Cardiac fibroblast (primary cell): ENCODE measurements at regions not wholly inside any gene's neighbourhood (a gene's known extent, or its start where the extent isn't known, plus 50 kb on each side); places are given as distances from the start of the nearest gene placed in this dataset.

Source experiments
- DNase-seq, 2 donors: peaks; one replicate each; pipeline versions ENCODE4 v3.0.0 to v3.0.0-alpha.2; 2010; ENCODE audit warnings: low read depth in 2 of 2
- H3K4me3 ChIP-seq, 2 donors: replicated peaks in 1 of 2; 1 replicate in 1 of 2; 2 replicates in 1 of 2; pipeline ENCODE4 v1.5.1; 2011; ENCODE audit warnings: low read depth in 2 of 2, low read length in 2 of 2, mild to moderate bottlenecking in 2 of 2, moderate library complexity in 1 of 2
- CTCF ChIP-seq: IDR thresholded peaks from one replicate; pipeline ENCODE4 v1.5.1; 2011; ENCODE audit warnings: low read depth, mild to moderate bottlenecking, low read length, inconsistent platforms

- TF ChIP-seq CTCF = no peak
- no peak overlapping the region for H3K4me3 ChIP-seq
- no peak for DNase-seq
Observed at GRCh38 chr12:91937706-91938105, 207.9 kb downstream of the BTG1 start.

GRCh38 chr12:91937009-91937408 lies 208.6 kb downstream of the BTG1 start:
- DNase-seq = no peak
- H3K4me3 ChIP-seq = no peak overlapping the region
- TF ChIP-seq CTCF = no peak

- no peak overlapping the region for H3K4me3 ChIP-seq
- no peak for TF ChIP-seq CTCF
- no peak for DNase-seq
Observed at GRCh38 chr12:91935296-91935695, 210.3 kb downstream of the BTG1 start.

- no peak overlapping the region for H3K4me3 ChIP-seq
- DNase-seq = peak; percentile 28 to 29
- no peak for TF ChIP-seq CTCF
Observed at GRCh38 chr12:91931111-91931510, 214.5 kb downstream of the BTG1 start.

GRCh38 chr12:91928501-91928900 lies 217.1 kb downstream of the BTG1 start:
- H3K4me3 ChIP-seq = no peak overlapping the region
- no peak for DNase-seq
- TF ChIP-seq CTCF = no peak

GRCh38 chr12:91926848-91927247 lies 218.8 kb downstream of the BTG1 start:
- DNase-seq = peak; percentile 22 to 76

More at GRCh38 chr12:91926848-91927247, 218.8 kb downstream of the BTG1 start:
- no peak overlapping the region for H3K4me3 ChIP-seq
- TF ChIP-seq CTCF = no peak
